Ammon's horn (tissue), 1 donor: ENCODE measurements at regions not wholly inside any gene's neighbourhood (a gene's known extent, or its start where the extent isn't known, plus 50 kb on each side); places are given as distances from the start of the nearest gene placed in this dataset.
"Not testable (repeated sequence)": the region's sequence is repeated elsewhere in the genome, so short reads cannot be mapped to it uniquely, and the experiment has no call there.

Experiments
- DNase-seq: peaks from one replicate; pipeline ENCODE4 v3.0.0-alpha.2; 2016; ENCODE audit warnings: low spot score

DNA sequence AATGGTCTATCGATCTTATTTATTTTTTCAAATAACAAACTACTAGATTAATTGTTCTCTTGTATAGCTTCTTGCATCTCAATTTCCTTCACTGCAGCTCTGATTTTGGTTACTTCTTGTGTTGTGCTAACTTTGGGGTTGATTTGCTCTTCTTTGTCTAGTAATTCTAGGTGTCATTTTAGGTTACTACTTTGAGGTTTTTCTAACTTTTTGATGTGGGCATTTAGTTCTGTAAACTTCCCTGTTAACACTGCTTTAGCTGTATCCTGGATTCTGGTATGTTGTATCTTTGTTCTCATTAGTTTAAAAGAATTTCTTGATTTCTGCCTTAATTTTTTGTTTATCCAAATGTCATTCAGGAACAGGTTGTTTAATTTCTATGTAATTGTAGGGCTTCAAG lies 1188.0 kb downstream of the DNAJB9 start:
- no peak for DNase-seq

DNA sequence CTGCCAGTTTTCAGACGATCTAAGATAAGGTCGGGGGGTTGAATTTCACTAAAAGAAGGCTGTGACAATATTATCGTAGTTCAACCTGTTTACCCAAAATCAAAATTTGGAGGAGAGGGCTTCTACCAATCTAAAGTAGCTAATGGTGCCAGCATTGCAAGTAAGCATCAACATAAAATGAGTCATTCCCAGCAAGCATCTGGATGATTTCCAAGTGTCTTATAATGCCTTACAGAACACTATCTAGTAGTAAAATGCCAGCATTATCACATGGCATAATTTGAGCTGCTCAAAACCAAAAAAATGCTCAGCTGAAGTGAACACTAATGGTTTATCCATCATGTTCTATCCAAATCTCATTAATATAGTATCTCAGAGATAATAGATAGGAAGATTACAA lies 1193.9 kb downstream of the DNAJB9 start:
- no peak for DNase-seq

DNA sequence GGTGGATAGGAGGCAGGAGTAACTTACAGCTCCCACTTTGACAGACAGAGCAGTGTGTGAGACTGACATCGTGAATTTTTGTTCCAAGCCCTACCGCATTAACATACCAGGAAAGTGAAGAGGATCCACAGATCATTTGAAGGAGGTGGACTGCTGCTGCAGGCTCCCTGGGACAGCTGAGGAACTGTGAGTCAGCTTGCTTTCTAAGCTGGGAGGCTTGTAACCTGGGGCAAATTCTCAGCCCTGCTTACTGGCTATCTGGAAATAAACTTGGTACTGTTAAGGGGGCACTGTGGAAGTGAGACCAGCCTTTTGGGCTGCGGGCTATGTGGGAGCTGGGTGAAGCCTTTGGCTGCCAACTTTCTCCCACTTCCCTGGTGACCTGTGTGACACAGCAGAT lies 1202.5 kb downstream of the DNAJB9 start:
- DNase-seq, result no peak

DNA sequence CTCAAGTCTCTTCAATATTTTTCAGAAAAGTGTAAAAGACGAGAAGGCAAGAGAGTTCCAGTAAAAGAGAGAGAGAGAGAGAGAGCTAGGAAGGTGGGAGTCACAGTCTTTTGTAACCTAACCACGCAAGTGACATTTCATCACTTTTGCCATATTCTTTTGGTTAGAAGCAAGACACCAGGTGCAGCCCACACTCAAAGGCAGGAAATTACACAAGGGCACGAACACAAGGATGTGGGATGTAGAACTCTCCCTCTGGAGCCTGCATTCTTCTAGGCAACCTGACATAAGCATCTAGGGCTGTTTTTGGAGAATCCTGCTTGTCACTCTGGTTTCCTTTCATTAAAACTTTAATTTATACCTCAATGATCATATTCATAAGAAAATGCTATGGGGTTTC lies 1213.1 kb downstream of the DNAJB9 start:
- no peak for DNase-seq

DNA sequence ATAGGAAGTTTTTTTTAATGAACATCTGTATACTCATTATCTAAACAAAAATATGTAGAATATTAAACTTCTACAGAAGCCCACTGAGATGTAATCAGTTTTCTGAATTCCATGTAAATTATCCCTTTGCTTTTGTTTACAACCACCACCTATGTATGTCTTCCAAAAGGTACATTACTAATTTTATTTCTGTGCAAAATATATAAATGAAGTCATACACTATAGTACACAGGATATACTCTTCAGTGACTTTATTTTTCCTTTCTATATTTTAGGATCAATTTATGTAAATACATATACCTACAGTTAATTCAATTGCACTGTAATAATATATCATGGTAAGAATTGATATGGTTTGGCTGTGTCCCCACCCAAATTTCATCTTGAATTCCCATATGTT lies 1236.9 kb downstream of the DNAJB9 start:
- DNase-seq, result no peak

DNA sequence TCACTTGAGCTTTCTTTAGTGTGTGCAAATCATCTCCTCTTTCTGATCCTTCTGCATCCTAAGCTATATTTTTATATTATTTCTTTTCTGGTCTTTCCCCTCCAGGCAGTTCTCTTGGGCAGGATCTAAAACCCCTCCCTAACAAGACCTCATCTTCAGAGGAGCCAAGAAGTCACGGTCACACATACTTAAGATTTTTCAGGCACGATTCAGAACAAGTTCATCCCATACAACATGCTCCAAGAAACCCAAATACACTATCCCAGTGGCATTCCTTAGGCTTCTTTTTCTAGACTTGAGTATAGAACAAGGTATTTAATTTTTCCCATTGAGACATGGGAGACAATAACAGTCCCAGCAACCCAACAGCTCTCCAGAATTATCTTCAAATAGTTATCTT lies 1251.5 kb downstream of the DNAJB9 start:
- DNase-seq, result no peak

DNA sequence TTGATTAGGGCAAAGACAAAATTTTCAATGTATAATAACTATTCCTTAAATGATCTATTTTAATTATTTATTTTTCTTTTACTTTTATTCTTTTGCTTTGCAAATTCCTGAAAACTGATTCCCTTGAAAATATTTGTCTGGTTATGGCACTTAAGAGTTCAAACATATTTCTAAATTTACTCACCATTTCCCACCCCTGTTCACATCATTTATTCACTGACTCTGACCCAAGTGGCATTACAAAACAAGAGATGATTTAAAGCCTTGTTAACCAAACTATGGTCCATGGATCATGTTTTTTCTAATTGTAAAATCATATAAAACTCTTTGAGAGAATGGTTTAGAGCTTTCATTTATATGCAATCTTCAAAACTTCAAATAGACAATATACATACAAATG lies 1256.1 kb upstream of the LRRN3 start:
- no peak for DNase-seq

DNA sequence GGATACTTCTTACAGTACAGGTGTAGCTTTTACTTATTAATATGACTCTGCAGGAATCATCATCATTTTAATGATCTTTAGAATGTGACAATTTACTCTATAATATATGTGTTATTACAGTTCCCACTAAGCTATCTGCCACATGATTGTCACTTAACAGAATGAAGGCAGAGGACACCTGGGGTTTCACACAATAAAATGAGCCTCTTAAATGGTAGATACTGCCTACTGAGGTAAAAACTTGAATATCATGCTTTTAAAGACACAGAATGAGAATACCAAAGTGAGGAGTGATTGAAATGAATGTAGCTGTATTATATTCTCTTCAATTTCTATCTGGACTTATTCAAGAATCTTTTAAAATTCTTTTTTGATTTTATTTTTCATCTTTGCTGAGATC lies 1255.3 kb upstream of the LRRN3 start:
- no peak for DNase-seq

DNA sequence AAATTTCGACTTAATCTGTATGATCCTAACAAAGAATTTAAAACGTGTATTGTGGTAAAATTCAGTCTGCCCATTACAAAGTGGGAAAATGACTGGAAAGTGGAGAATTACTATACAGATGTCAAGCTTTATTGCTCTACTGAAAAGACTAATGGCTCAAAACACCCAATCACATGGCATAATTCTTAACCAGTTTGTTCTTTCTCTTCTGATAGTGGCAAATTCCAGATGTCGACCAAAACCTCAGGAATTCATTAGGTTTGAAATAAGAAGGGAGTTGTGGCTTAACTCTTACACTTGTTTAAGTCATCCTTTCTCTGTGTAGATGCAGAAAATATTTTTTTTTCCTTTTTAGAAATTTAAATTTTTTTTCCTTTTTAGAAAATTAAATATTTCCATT lies 1254.9 kb upstream of the LRRN3 start:
- DNase-seq, result no peak

DNA sequence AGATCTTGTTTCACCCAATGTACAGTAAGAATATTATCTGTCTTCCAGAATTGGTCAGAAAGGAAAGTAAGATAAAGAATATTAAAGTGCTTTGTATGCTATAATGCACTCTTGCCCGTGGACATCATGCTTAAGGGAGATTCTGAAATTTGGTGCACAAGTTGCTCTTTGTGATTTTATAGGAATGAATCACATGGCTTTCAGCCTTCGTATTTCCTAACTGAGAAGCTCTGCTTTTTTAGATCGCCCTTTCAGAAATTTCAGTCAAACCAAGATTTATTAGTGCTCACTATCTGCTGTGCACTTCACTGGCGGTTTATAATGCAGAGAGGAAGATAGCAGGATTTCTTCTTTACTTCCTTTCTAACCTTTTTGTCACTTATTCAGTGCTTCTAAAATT lies 1248.5 kb upstream of the LRRN3 start:
- no peak for DNase-seq

DNA sequence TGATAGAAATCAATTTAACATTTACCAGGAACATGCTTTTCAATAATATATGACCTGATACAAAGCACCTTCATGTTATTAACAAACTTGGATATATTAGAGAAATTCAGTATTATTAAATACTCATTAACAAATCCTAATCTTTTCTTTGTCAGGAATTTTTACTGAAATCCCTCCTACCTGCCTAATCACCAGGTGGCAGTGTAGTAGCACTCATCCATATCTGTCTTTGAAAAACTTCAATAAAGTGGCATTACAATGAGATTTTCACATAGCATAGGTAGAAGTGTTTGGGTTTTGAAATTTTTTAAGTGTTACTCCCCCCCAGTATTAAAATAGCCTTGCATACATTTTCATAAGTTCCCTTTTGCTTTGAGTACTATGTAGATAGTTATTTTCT lies 1246.6 kb upstream of the LRRN3 start:
- DNase-seq, result peak; percentile 40

DNA sequence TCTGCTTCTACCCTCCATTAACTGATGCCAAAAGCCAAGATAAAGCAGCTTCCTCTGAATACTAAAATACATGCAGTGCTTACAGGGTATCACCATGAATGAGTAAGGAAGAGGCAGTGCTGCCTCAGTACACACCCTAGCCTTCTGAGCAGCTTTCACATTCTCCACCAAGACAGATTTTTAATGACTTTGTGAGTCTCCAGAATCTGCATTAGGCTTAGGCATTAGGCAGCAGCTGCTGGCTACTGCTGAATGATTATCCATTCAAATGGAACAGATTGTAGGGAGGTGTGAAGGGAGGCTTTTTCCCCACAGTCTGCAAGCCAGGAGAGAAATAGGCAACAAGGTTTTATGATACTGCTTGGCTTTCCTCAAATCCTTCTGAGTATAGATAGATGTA lies 1226.7 kb upstream of the LRRN3 start:
- DNase-seq, result peak; percentile 43

DNA sequence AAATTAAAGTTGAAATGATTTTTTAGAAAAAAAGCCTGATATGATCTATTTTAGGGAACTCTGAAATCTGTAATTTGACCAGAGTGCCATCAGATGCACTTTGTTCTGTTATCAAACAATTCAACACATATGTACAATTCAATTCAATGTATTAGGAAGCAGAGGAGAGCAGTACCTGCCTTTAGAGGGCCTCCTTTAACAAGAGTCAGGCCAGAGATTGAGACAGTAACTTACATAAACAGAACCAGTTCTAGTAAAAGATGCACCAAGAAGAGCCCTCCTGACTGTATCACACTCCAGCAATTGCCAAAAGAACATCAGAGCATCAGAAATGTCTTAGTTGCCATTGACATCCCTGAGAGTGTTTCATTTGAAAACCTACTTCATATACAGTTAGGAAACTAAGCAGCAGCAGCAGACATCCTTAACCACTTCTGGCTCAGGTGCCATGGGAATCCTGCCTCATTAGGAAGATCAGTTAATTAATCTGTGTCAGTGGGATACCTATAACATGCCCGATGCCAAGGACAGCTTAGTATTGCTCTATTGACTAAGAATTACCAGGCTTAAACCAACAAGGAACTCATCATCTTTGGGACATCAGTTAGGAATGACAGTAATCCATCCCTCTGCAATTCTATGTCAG lies 1222.6 kb upstream of the LRRN3 start:
- DNase-seq, result no peak

DNA sequence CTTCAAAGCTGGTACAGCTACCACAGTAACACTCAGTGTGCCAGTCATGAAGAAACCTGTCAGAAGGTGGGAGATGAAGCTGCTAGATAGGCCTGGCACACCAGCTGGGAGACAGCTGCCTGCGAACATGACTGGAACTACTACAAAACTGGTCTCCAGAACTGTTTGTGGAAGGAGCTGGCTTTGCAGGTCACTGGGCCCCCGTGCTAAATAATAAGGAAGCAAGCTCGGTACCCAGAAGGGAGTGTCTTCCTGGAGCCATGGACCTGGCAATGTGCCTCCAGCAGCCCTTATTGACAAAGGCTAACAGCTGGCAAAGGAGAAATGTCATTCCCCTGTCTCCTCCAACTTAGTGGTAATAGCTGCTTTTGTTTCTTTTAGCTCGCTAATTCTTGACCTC lies 1217.6 kb upstream of the LRRN3 start:
- DNase-seq, result no peak

DNA sequence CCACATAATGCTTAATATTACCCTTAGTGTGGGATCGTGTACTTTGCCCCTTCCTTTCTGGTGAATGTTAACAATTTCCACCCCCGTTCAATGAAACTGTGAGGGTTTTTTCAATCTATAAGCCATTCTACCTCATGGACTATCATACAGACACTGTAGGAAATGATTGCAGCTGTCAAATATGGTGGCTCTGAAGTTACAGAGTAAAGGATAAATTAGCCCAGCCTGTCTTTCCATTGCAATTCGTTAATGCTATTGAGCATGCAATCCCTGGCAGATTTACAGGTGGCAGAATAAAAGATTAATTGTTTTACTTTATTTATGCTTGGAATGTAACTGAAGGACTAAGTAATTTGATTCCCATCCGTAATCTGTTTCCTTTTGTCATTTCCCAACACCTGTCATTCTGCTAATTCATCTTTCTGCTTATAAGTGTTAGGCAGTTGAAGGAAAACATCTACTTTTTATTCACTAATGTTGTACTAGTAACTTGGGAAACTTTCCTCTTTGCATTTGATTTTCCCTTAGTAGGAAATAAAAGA lies 1211.6 kb upstream of the LRRN3 start:
- no peak for DNase-seq

DNA sequence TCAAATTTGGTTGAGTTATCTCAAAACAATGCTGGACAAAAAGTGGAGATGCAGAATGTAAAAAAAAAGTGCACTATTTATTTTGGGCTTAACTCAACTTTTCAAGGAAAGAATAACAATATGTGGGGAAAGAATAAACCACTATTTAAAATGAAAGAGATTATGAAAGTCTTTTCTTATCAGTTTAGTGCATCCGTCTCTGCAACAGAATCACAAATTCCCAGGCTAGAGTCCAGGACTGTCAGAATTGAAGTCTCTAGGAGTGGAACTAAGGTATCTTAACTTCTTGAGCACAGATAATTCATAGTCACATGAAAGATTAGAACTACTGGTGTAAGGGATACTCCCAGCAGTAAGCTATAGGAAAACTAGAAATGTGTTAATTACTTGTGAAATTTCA lies 1200.3 kb upstream of the LRRN3 start:
- no peak for DNase-seq

DNA sequence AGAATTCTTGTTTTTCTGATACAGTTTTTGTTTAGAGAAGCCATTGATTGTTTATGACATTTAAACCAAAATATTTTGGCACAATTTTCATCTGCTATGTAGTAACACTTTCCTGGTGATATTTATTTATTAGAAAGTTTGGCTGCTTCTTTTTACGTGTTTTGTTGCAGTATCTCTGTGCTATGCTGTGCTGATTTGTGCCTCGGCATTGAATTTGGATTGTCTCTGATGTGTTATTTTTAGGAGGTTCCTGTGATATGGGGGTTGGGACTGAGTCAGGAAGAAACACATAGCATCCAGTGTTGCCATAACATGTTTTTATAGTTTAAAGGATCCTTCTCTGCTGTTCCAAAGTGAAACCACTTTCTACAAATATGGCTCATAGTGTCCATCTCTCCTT lies 1197.7 kb upstream of the LRRN3 start:
- no peak for DNase-seq

DNA sequence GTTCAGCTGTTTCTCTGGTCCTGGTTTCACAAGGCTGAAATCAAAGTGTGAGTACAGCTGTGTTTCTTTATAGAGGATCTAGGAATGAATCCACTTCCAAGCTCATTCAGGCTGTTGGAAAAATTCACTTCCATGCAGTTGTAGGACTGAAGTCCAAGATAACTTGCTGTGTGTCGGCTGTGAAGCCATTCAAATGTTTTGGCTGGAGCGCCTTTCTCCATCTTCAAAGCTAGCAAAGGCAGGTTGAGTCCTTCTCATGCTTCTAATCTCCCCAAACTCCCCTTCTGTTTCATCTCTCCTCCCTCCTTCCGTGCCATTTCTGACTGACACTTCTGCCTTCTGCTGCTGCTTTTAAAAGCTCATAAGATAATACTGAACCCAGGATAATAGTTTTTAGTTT lies 1195.4 kb upstream of the LRRN3 start:
- DNase-seq, result no peak

DNA sequence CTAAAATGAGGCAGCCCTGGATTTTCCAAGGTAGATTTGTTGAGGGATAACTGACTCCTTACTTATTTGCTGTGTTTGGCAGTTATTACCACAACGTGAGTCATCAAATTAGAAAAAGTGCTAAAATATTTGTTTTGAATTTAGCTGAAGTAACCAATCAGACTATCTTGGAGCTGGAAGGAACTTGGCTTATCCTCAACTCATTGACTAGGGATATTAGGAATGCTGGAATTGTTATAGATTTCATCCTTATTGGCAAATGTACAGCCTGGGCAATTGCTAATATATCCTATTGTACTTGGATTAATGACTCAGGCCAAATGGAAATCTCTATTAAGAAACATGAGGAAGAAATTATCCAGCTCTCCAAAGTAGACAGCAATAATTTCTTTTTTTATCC lies 1189.0 kb upstream of the LRRN3 start:
- DNase-seq, result no peak

DNA sequence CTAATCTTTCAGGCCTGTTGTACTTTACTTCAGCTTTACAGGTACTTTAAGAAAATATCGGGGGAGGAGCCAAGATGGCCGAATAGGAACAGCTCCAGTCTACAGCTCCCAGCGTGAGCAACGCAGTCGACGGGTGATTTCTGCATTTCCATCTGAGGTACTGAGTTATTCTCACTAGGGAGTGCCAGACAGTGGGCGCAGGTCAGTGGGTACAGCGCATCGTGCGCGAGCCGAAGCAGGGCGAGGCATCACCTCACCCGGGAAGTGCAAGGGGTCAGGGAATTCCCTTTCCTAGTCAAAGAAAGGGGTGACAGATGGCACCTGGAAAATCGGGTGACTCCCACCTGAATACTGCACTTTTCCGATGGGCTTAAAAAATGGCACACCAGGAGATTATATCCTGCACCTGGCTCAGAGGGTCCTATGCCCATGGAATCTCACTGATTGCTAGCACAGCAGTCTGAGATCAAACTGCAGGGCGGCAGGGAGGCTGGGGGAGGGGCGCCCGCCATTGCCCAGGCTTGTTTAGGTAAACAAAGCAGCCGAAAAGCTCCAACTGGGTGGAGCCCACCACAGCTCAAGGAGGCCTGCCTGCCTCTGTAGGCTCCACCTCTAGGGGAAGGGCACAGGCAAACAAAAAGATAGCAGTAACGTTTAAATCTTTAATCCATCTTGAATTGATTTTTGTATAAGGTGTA lies 1185.4 kb upstream of the LRRN3 start:
- not testable (repeated sequence) for DNase-seq

DNA sequence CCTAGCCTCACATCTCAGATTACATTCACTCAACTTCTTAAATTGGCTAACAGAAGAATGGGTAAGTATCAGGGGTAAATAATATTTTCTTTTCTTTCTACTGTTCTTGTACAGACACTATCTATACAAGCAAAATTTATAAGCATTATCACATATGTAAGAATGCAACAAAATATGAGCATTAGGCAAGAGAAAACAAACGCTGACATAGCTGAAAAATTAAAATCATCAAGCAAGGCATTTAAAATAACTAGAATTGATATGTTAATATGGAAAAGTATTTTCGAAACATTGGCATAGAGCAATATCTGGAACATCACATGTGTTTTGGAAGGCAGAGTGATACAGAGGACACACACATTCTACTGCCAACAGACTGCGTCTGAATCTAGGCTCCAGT lies 1175.3 kb upstream of the LRRN3 start:
- DNase-seq, result no peak

DNA sequence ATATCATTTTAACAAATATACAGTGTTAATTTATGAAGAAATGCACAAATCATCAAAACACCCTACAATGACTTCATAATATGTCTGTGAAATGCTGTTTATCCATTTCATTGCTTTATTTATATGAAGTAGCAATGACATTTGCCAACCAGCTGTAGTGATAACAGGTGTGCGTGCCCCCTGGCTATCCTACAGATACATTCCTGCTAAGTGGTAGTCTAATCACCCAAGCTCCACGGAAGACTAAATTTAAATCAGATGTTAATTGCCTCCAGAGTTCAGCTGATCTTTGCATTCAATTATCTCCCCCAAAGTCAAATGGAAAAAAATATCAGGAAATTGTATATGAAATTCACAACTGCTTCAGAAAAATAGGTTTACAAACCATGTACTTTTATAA lies 1164.2 kb upstream of the LRRN3 start:
- DNase-seq, result no peak

DNA sequence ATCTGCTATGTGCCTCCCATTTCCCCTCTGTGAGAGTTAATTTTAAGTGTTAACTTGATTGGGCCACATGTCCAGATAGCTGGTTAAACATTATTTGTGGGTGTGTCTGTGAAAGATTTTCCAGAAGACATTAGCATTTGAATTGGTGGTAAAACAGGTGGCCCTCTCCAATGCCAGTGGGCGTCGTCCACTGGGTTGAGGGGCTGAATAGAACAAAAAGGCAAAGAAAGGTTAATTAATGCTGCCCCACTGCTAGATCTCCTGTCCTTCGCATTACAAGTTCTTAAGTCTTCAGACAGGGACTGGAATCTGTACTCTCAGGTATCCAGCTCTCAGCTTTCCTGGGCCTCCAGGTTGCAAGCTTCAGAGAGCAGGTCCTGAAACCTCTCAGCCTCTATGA lies 1160.9 kb upstream of the LRRN3 start:
- DNase-seq, result no peak

DNA sequence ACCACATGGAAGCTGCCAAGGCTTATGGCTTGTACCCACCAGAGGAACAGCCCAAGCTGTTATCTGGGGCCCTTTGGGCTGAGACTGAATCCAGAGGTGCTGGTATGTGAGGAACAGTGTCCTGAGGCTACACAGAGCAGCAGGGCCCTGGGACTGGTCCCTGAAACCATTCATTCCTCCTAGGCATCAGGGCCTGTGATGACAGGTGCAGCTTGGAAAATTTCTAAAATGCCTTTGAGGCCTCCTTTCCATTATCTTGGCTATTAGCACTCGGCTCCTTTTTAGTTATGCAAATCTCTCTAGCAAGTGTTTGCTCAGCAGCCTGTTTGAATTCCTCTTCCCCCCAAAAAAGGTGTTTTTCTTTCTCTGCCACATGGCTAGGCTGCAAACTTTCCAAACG lies 1151.7 kb upstream of the LRRN3 start:
- no peak for DNase-seq
